Neural progenitor cell (in vitro differentiated cells): ENCODE measurements at regions not wholly inside any gene's neighbourhood (a gene's known extent, or its start where the extent isn't known, plus 50 kb on each side); places are given as distances from the start of the nearest gene placed in this dataset.

ENCODE experiments used
- DNase-seq: peaks from one replicate; pipeline ENCODE4 v3.0.0-alpha.2; 2016; ENCODE audit warnings: low spot score
- H2AFZ ChIP-seq: fragments of 200-600 bp; sonication (generic); replicated peaks from 2 replicates; pipeline ENCODE4 v1.6.1; 2016; ENCODE audit warnings: antibody characterized with exemption
- H3F3A ChIP-seq: fragments of 200-600 bp; sonication (generic); 2 replicates; pipeline ENCODE4 v1.6.1; 2016; ENCODE audit warnings: antibody characterized with exemption, low read depth
- H3K27ac ChIP-seq: fragments of 200-600 bp; sonication (generic); 2 replicates; pipeline ENCODE4 v1.5.1; 2016; ENCODE audit warnings: mild to moderate bottlenecking
- H3K27me3 ChIP-seq: fragments of 200-600 bp; sonication (generic); 2 replicates; pipeline ENCODE4 v1.6.1; 2016; ENCODE audit warnings: mild to moderate bottlenecking, moderate library complexity
- H3K36me3 ChIP-seq: fragments of 200-600 bp; sonication (generic); 2 replicates; pipeline ENCODE4 v1.5.1; 2016
- H3K4me1 ChIP-seq: fragments of 200-600 bp; sonication (generic); 2 replicates; pipeline ENCODE4 v1.6.1; 2016; ENCODE audit warnings: mixed run types
- H3K4me2 ChIP-seq: fragments of 200-600 bp; sonication (generic); 2 replicates; pipeline ENCODE4 v1.6.1; 2016
- H3K4me3 ChIP-seq: fragments of 200-600 bp; sonication (generic); 2 replicates; pipeline ENCODE4 v1.5.1; 2016
- H3K79me2 ChIP-seq: fragments of 200-600 bp; sonication (generic); 2 replicates; pipeline ENCODE4 v1.6.1; 2016; ENCODE audit warnings: low read depth
- H3K9ac ChIP-seq: fragments of 200-600 bp; sonication (generic); 2 replicates; pipeline ENCODE4 v1.6.1; 2016
- H3K9me3 ChIP-seq: fragments of 200-600 bp; sonication (generic); 2 replicates; pipeline ENCODE4 v1.5.1; 2016; ENCODE audit warnings: low read depth
- H4K20me1 ChIP-seq: fragments of 200-600 bp; sonication (generic); 2 replicates; pipeline ENCODE4 v1.6.1; 2016; ENCODE audit warnings: low read depth
- H3K27ac Mint-ChIP-seq: 3 replicates; pipeline ENCODE4 v1.8.0; 2021; ENCODE audit warnings: mixed read lengths
- H3K27me3 Mint-ChIP-seq: 2 replicates; pipeline ENCODE4 v1.8.0; 2022; ENCODE audit warnings: low read depth, mild to moderate bottlenecking, inconsistent platforms, moderate library complexity, mixed read lengths; ENCODE audit not compliant: insufficient read depth
- H3K36me3 Mint-ChIP-seq: 3 replicates; pipeline ENCODE4 v1.8.0; 2021; ENCODE audit warnings: mixed read lengths
- H3K4me1 Mint-ChIP-seq: 3 replicates; pipeline ENCODE4 v1.8.0; 2021; ENCODE audit warnings: mixed read lengths
- H3K4me3 Mint-ChIP-seq: 3 replicates; pipeline ENCODE4 v1.8.0; 2021; ENCODE audit warnings: mild to moderate bottlenecking, moderate library complexity, mixed read lengths
- H3K9me3 Mint-ChIP-seq: 3 replicates; pipeline ENCODE4 v1.8.0; 2020; ENCODE audit warnings: mixed read lengths
- CTCF ChIP-seq: fragments of 200-600 bp; sonication (generic); IDR thresholded peaks from 2 replicates; pipeline ENCODE4 v1.5.1; 2017; ENCODE audit warnings: antibody characterized with exemption, mild to moderate bottlenecking
- EZH2 ChIP-seq: fragments of 200-600 bp; sonication (generic); IDR thresholded peaks from 2 replicates; pipeline ENCODE4 v1.6.1; 2017; ENCODE audit warnings: antibody characterized with exemption, mild to moderate bottlenecking, moderate library complexity
- EZH2phosphoT487 ChIP-seq: fragments of 200-600 bp; sonication (generic); IDR thresholded peaks from 2 replicates; pipeline ENCODE4 v1.6.1; 2017; ENCODE audit warnings: antibody characterized with exemption

DNA sequence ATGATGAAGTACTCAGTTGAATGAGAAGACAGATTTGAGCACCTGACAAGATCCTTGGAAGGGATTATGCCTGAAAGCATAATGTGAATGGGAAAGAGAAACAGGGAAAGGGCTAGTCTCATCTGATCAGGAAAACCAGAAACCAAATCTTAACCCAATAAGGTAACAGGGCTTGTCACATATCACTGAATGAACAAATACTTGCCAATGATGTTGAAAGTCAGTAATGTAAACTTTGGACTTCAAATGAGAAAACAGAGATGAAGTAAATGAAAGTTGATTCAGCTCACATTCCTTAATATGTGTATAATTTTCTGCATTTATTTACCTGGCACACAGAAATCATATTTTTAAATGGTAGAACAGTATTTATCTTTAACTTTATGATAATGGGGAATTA is 480.0 kb downstream of the KCTD12 start:
- no peaks in the 10 kb centered on the region for H3K36me3 Mint-ChIP-seq
- H3K27me3 Mint-ChIP-seq = no peaks in the 10 kb centered on the region
- no peak for TF ChIP-seq EZH2
- TF ChIP-seq CTCF = no peak
- H3K4me3 ChIP-seq = no peak overlapping the region
- H3K4me2 ChIP-seq = no peak overlapping the region
- no peaks in the 10 kb centered on the region for H3F3A ChIP-seq
- H3K27ac Mint-ChIP-seq = no peak overlapping the region
- no peak overlapping the region for H3K4me3 Mint-ChIP-seq
- peaks cover 3% of the 10 kb centered on the region for H3K4me1 Mint-ChIP-seq
- no peak overlapping the region for H2AFZ ChIP-seq
- no peak for DNase-seq
- no peaks in the 10 kb centered on the region for H3K36me3 ChIP-seq
- no peaks in the 10 kb centered on the region for H4K20me1 ChIP-seq
- H3K4me1 ChIP-seq = no peaks in the 10 kb centered on the region
- H3K27me3 ChIP-seq = no peaks in the 10 kb centered on the region
- H3K79me2 ChIP-seq = no peaks in the 10 kb centered on the region
- H3K9ac ChIP-seq = no peak overlapping the region
- H3K27ac ChIP-seq = no peak overlapping the region
- H3K9me3 ChIP-seq = no peaks in the 10 kb centered on the region
- H3K9me3 Mint-ChIP-seq = peaks cover 3% of the 10 kb centered on the region

DNA sequence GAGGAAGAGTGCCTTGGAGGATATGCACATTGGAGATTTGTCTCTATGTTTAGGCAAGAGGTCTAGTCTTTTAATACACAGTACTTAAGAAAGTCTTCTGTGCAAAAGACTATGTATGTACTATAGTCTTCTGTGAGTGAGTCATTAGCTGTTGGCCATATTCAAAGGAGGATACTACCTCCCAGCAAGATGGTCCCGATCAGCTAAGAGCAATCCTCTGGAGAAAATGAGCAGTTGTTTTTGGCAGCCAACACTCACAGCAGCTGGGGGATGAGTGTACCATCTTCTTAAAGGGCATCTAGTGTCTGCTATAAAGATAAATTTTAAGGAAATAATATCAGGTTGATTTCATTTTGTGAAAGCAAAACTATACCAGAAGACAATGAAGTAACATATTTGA is 487.8 kb downstream of the KCTD12 start:
- Histone ChIP-seq H2AFZ (no peak overlapping the region), H4K20me1 (no peaks in the 10 kb centered on the region), H3K9ac (no peak overlapping the region), H3K4me1 (no peaks in the 10 kb centered on the region), H3K27me3 (no peaks in the 10 kb centered on the region), H3F3A (no peaks in the 10 kb centered on the region), H3K27ac (no peak overlapping the region), H3K4me3 (no peak overlapping the region), H3K4me2 (no peak overlapping the region), H3K79me2 (no peaks in the 10 kb centered on the region), H3K9me3 (no peaks in the 10 kb centered on the region), H3K36me3 (no peaks in the 10 kb centered on the region)
- H3K27me3 Mint-ChIP-seq = no peaks in the 10 kb centered on the region
- TF ChIP-seq EZH2 = no peak
- TF ChIP-seq CTCF = no peak
- TF ChIP-seq EZH2phosphoT487 = no peak
- DNase-seq = no peak
- H3K4me3 Mint-ChIP-seq = no peak overlapping the region
- no peak overlapping the region for H3K27ac Mint-ChIP-seq
- no peaks in the 10 kb centered on the region for H3K36me3 Mint-ChIP-seq
- no peaks in the 10 kb centered on the region for H3K4me1 Mint-ChIP-seq
- H3K9me3 Mint-ChIP-seq = no peaks in the 10 kb centered on the region

DNA sequence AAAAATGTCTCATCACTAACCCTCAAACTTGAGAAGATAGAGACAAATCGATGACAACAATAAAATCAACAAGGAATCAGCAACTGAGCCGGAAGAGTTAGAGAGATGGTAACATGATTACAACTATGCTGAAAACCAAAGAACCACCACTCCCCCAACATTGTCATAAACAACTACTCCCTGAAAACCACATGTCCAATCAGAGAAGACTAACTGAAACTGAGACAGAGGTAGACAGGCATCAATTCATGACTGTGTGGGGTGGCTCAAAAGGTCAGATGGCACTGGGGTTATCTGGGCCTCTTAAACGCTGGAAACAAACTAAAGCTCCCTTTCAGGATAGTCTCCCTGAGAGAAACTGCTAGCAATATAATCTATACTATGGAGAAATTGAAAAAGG is 488.8 kb downstream of the KCTD12 start:
- Mint-ChIP-seq H3K4me3 (no peak overlapping the region), H3K4me1 (no peaks in the 10 kb centered on the region), H3K27ac (no peak overlapping the region), H3K9me3 (no peaks in the 10 kb centered on the region), H3K36me3 (no peaks in the 10 kb centered on the region), H3K27me3 (no peaks in the 10 kb centered on the region)
- Histone ChIP-seq H3K36me3 (no peaks in the 10 kb centered on the region), H3K4me2 (no peak overlapping the region), H3K27ac (no peak overlapping the region), H3F3A (no peaks in the 10 kb centered on the region), H3K4me3 (no peak overlapping the region), H3K27me3 (no peaks in the 10 kb centered on the region), H3K9ac (no peak overlapping the region), H3K79me2 (no peaks in the 10 kb centered on the region), H3K4me1 (no peaks in the 10 kb centered on the region), H3K9me3 (no peaks in the 10 kb centered on the region), H2AFZ (no peak overlapping the region), H4K20me1 (no peaks in the 10 kb centered on the region)
- DNase-seq = no peak
- no peak for TF ChIP-seq EZH2
- TF ChIP-seq CTCF = no peak
- TF ChIP-seq EZH2phosphoT487 = no peak

DNA sequence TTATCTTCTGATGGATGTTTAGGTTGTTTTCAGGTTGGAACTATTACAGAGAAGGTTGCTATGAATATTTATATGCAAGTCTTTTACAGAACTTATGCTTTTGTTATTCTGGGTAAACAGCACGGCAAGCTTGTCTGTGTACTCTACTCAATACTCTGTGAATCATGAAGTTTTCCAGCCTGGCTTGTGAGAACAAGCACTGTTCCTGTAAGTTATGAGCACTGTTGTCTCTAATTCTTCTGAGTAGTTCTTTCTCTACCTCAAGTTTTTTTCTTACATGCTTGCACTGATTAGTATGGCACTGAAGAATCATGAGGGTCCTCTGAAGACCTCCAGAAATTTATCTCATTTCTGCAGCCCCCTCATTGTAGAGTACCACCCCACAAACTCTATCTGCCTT is 496.9 kb downstream of the KCTD12 start:
- no peaks in the 10 kb centered on the region for H3K4me1 Mint-ChIP-seq
- no peaks in the 10 kb centered on the region for H3K9me3 Mint-ChIP-seq
- H3F3A ChIP-seq = no peaks in the 10 kb centered on the region
- H3K36me3 ChIP-seq = no peaks in the 10 kb centered on the region
- H3K79me2 ChIP-seq = no peaks in the 10 kb centered on the region
- H3K9ac ChIP-seq = no peak overlapping the region
- no peak overlapping the region for H3K4me3 Mint-ChIP-seq
- H3K27me3 Mint-ChIP-seq = no peaks in the 10 kb centered on the region
- DNase-seq = no peak
- no peak overlapping the region for H3K4me3 ChIP-seq
- H3K27ac ChIP-seq = no peak overlapping the region
- H2AFZ ChIP-seq = no peak overlapping the region
- H3K27me3 ChIP-seq = no peaks in the 10 kb centered on the region
- H3K4me1 ChIP-seq = no peaks in the 10 kb centered on the region
- TF ChIP-seq EZH2phosphoT487 = no peak
- no peak for TF ChIP-seq CTCF
- TF ChIP-seq EZH2 = no peak
- no peaks in the 10 kb centered on the region for H4K20me1 ChIP-seq
- no peaks in the 10 kb centered on the region for H3K36me3 Mint-ChIP-seq
- H3K27ac Mint-ChIP-seq = no peak overlapping the region
- H3K4me2 ChIP-seq = no peak overlapping the region
- H3K9me3 ChIP-seq = no peaks in the 10 kb centered on the region
